Lower leg skin (tissue), 3 donors: ENCODE measurements at regions not wholly inside any gene's neighbourhood (a gene's known extent, or its start where the extent isn't known, plus 50 kb on each side); places are given as distances from the start of the nearest gene placed in this dataset.
"Not testable (repeated sequence)": the region's sequence is repeated elsewhere in the genome, so short reads cannot be mapped to it uniquely, and the experiment has no call there.

Experiments
- POLR2A ChIP-seq, 2 donors: fragments of 450-650 bp; IDR thresholded peaks; one replicate each; pipeline ENCODE4 v1.6.1; 2016 to 2017; ENCODE audit warnings: antibody characterized with exemption in 2 of 2, mild to moderate bottlenecking in 1 of 2, moderate library complexity in 1 of 2
- TF ChIP-seq, protein P1 (sequence below), 3 donors: fragments of 450-650 bp; IDR thresholded peaks; one replicate each; pipeline ENCODE4 v1.5.1; 2016; ENCODE audit warnings: antibody characterized with exemption in 3 of 3, mild to moderate bottlenecking in 3 of 3, moderate library complexity in 2 of 3

DNA sequence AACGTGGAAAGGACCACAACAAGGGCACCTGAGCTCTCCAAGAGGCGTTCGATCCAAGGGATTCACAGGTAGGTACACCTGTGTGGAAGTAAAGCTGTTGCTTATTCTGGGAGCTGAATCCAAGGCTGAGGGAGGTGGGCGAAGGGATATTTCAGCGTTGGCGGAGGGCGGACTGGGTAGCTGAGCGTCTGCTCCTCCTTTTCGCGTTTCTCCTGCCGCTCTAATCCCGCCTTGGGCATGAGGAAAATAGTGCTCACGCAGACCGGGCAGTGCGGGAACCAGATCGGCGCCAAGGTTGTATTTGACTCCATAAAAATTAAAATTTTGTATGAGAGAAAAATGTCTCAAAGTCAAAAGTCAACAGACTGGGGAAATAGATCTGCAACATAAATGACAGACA is 3966.2 kb upstream of the OR11H1 start:
- TF ChIP-seq, protein P1, sequence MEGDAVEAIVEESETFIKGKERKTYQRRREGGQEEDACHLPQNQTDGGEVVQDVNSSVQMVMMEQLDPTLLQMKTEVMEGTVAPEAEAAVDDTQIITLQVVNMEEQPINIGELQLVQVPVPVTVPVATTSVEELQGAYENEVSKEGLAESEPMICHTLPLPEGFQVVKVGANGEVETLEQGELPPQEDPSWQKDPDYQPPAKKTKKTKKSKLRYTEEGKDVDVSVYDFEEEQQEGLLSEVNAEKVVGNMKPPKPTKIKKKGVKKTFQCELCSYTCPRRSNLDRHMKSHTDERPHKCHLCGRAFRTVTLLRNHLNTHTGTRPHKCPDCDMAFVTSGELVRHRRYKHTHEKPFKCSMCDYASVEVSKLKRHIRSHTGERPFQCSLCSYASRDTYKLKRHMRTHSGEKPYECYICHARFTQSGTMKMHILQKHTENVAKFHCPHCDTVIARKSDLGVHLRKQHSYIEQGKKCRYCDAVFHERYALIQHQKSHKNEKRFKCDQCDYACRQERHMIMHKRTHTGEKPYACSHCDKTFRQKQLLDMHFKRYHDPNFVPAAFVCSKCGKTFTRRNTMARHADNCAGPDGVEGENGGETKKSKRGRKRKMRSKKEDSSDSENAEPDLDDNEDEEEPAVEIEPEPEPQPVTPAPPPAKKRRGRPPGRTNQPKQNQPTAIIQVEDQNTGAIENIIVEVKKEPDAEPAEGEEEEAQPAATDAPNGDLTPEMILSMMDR (IDR thresholded peaks at IDR 0.05) = not testable (repeated sequence)
- not testable (repeated sequence) for TF ChIP-seq POLR2A (IDR thresholded peaks at IDR 0.05)
